ENCODE measurements at regions not wholly inside any gene's neighbourhood (a gene's known extent, or its start where the extent isn't known, plus 50 kb on each side); places are given as distances from the start of the nearest gene placed in this dataset.

- Histone ChIP-seq H3K36me3 (ENCODE audit: control insufficient read depth in 2 of 2, insufficient read depth in 2 of 2, low read length in 2 of 2) (no peaks in the 10 kb centered on the region), H3K27ac (ENCODE audit: low read depth in 2 of 2, low read length in 2 of 2) (no peak overlapping the region)
Measured at GRCh38 chr9:118586978-118587377, 782.3 kb downstream of the BRINP1 start.

GRCh38 chr9:118594428-118594827 lies 774.8 kb downstream of the BRINP1 start:
- no peak overlapping the region for H3K9ac ChIP-seq (ENCODE audit: low read depth in 1 of 2, low read length in 2 of 2)

More at GRCh38 chr9:118586978-118587377, 782.3 kb downstream of the BRINP1 start:
- Histone ChIP-seq H3K9ac (ENCODE audit: low read depth in 1 of 2, low read length in 2 of 2) (no peak overlapping the region), H3K4me3 (ENCODE audit: low read length in 2 of 2) (no peak overlapping the region), H3K9me3 (ENCODE audit: control insufficient read depth in 2 of 2, low read length in 2 of 2) (no peaks in the 10 kb centered on the region), H3K4me1 (ENCODE audit: control insufficient read depth in 2 of 2, insufficient read depth in 2 of 2, low read length in 2 of 2) (no peaks in the 10 kb centered on the region), H3K27me3 (ENCODE audit: control insufficient read depth in 2 of 2, insufficient read depth in 2 of 2, low read length in 2 of 2) (no peaks in the 10 kb centered on the region)

GRCh38 chr9:118595719-118596305 lies 773.4 kb downstream of the BRINP1 start:
- Histone ChIP-seq H3K9ac (ENCODE audit: low read depth in 1 of 2, low read length in 2 of 2) (no peak overlapping the region), H3K27me3 (ENCODE audit: control insufficient read depth in 2 of 2, insufficient read depth in 2 of 2, low read length in 2 of 2) (no peaks in the 10 kb centered on the region), H3K9me3 (ENCODE audit: control insufficient read depth in 2 of 2, low read length in 2 of 2) (no peaks in the 10 kb centered on the region), H3K4me1 (ENCODE audit: control insufficient read depth in 2 of 2, insufficient read depth in 2 of 2, low read length in 2 of 2) (no peaks in the 10 kb centered on the region), H3K4me3 (ENCODE audit: low read length in 2 of 2) (no peak overlapping the region), H3K36me3 (ENCODE audit: control insufficient read depth in 2 of 2, insufficient read depth in 2 of 2, low read length in 2 of 2) (no peaks in the 10 kb centered on the region), H3K27ac (ENCODE audit: low read depth in 2 of 2, low read length in 2 of 2) (no peak overlapping the region)

More at GRCh38 chr9:118594428-118594827, 774.8 kb downstream of the BRINP1 start:
- Histone ChIP-seq H3K27ac (ENCODE audit: low read depth in 2 of 2, low read length in 2 of 2) (no peak overlapping the region), H3K4me1 (ENCODE audit: control insufficient read depth in 2 of 2, insufficient read depth in 2 of 2, low read length in 2 of 2) (no peaks in the 10 kb centered on the region), H3K9me3 (ENCODE audit: control insufficient read depth in 2 of 2, low read length in 2 of 2) (no peaks in the 10 kb centered on the region), H3K27me3 (ENCODE audit: control insufficient read depth in 2 of 2, insufficient read depth in 2 of 2, low read length in 2 of 2) (no peaks in the 10 kb centered on the region), H3K4me3 (ENCODE audit: low read length in 2 of 2) (no peak overlapping the region), H3K36me3 (ENCODE audit: control insufficient read depth in 2 of 2, insufficient read depth in 2 of 2, low read length in 2 of 2) (no peaks in the 10 kb centered on the region)

GRCh38 chr9:118596374-118597015 lies 772.7 kb downstream of the BRINP1 start:
- Histone ChIP-seq H3K27ac (ENCODE audit: low read depth in 2 of 2, low read length in 2 of 2) (no peak overlapping the region), H3K4me3 (ENCODE audit: low read length in 2 of 2) (no peak overlapping the region), H3K27me3 (ENCODE audit: control insufficient read depth in 2 of 2, insufficient read depth in 2 of 2, low read length in 2 of 2) (no peaks in the 10 kb centered on the region), H3K9ac (ENCODE audit: low read depth in 1 of 2, low read length in 2 of 2) (no peak overlapping the region), H3K9me3 (ENCODE audit: control insufficient read depth in 2 of 2, low read length in 2 of 2) (no peaks in the 10 kb centered on the region), H3K4me1 (ENCODE audit: control insufficient read depth in 2 of 2, insufficient read depth in 2 of 2, low read length in 2 of 2) (no peaks in the 10 kb centered on the region), H3K36me3 (ENCODE audit: control insufficient read depth in 2 of 2, insufficient read depth in 2 of 2, low read length in 2 of 2) (no peaks in the 10 kb centered on the region)

- H3K27me3 ChIP-seq (ENCODE audit: control insufficient read depth in 2 of 2, insufficient read depth in 2 of 2, low read length in 2 of 2) = no peaks in the 10 kb centered on the region
- H3K36me3 ChIP-seq (ENCODE audit: control insufficient read depth in 2 of 2, insufficient read depth in 2 of 2, low read length in 2 of 2) = no peaks in the 10 kb centered on the region
- H3K4me3 ChIP-seq (ENCODE audit: low read length in 2 of 2) = no peak overlapping the region
- no peaks in the 10 kb centered on the region for H3K9me3 ChIP-seq (ENCODE audit: control insufficient read depth in 2 of 2, low read length in 2 of 2)
- no peak overlapping the region for H3K27ac ChIP-seq (ENCODE audit: low read depth in 2 of 2, low read length in 2 of 2)
- H3K4me1 ChIP-seq (ENCODE audit: control insufficient read depth in 2 of 2, insufficient read depth in 2 of 2, low read length in 2 of 2) = no peaks in the 10 kb centered on the region
- H3K9ac ChIP-seq (ENCODE audit: low read depth in 1 of 2, low read length in 2 of 2) = no peak overlapping the region
Measured at GRCh38 chr9:118606668-118607067, 762.6 kb downstream of the BRINP1 start.

GRCh38 chr9:118609355-118610044 lies 759.7 kb downstream of the BRINP1 start:
- Histone ChIP-seq H3K27me3 (ENCODE audit: control insufficient read depth in 2 of 2, insufficient read depth in 2 of 2, low read length in 2 of 2) (no peaks in the 10 kb centered on the region), H3K4me1 (ENCODE audit: control insufficient read depth in 2 of 2, insufficient read depth in 2 of 2, low read length in 2 of 2) (no peaks in the 10 kb centered on the region), H3K9me3 (ENCODE audit: control insufficient read depth in 2 of 2, low read length in 2 of 2) (no peaks in the 10 kb centered on the region), H3K9ac (ENCODE audit: low read depth in 1 of 2, low read length in 2 of 2) (no peak overlapping the region), H3K27ac (ENCODE audit: low read depth in 2 of 2, low read length in 2 of 2) (no peak overlapping the region), H3K4me3 (ENCODE audit: low read length in 2 of 2) (no peak overlapping the region), H3K36me3 (ENCODE audit: control insufficient read depth in 2 of 2, insufficient read depth in 2 of 2, low read length in 2 of 2) (no peaks in the 10 kb centered on the region)

GRCh38 chr9:118612201-118612600 lies 757.0 kb downstream of the BRINP1 start:
- Histone ChIP-seq H3K9ac (ENCODE audit: low read depth in 1 of 2, low read length in 2 of 2) (no peak overlapping the region), H3K27ac (ENCODE audit: low read depth in 2 of 2, low read length in 2 of 2) (no peak overlapping the region), H3K4me3 (ENCODE audit: low read length in 2 of 2) (no peak overlapping the region), H3K36me3 (ENCODE audit: control insufficient read depth in 2 of 2, insufficient read depth in 2 of 2, low read length in 2 of 2) (no peaks in the 10 kb centered on the region), H3K27me3 (ENCODE audit: control insufficient read depth in 2 of 2, insufficient read depth in 2 of 2, low read length in 2 of 2) (no peaks in the 10 kb centered on the region), H3K9me3 (ENCODE audit: control insufficient read depth in 2 of 2, low read length in 2 of 2) (no peaks in the 10 kb centered on the region), H3K4me1 (ENCODE audit: control insufficient read depth in 2 of 2, insufficient read depth in 2 of 2, low read length in 2 of 2) (no peaks in the 10 kb centered on the region)

- no peak overlapping the region for H3K27ac ChIP-seq (ENCODE audit: low read depth in 2 of 2, low read length in 2 of 2)
- no peaks in the 10 kb centered on the region for H3K4me1 ChIP-seq (ENCODE audit: control insufficient read depth in 2 of 2, insufficient read depth in 2 of 2, low read length in 2 of 2)
- H3K4me3 ChIP-seq (ENCODE audit: low read length in 2 of 2) = no peak overlapping the region
- H3K36me3 ChIP-seq (ENCODE audit: control insufficient read depth in 2 of 2, insufficient read depth in 2 of 2, low read length in 2 of 2) = no peaks in the 10 kb centered on the region
- H3K9ac ChIP-seq (ENCODE audit: low read depth in 1 of 2, low read length in 2 of 2) = no peak overlapping the region
- H3K27me3 ChIP-seq (ENCODE audit: control insufficient read depth in 2 of 2, insufficient read depth in 2 of 2, low read length in 2 of 2) = no peaks in the 10 kb centered on the region
- no peaks in the 10 kb centered on the region for H3K9me3 ChIP-seq (ENCODE audit: control insufficient read depth in 2 of 2, low read length in 2 of 2)
Measured at GRCh38 chr9:118613996-118614395, 755.2 kb downstream of the BRINP1 start.

- no peaks in the 10 kb centered on the region for H3K27me3 ChIP-seq (ENCODE audit: control insufficient read depth in 2 of 2, insufficient read depth in 2 of 2, low read length in 2 of 2)
- no peak overlapping the region for H3K9ac ChIP-seq (ENCODE audit: low read depth in 1 of 2, low read length in 2 of 2)
- no peaks in the 10 kb centered on the region for H3K4me1 ChIP-seq (ENCODE audit: control insufficient read depth in 2 of 2, insufficient read depth in 2 of 2, low read length in 2 of 2)
- H3K36me3 ChIP-seq (ENCODE audit: control insufficient read depth in 2 of 2, insufficient read depth in 2 of 2, low read length in 2 of 2) = no peaks in the 10 kb centered on the region
- no peaks in the 10 kb centered on the region for H3K9me3 ChIP-seq (ENCODE audit: control insufficient read depth in 2 of 2, low read length in 2 of 2)
- no peak overlapping the region for H3K27ac ChIP-seq (ENCODE audit: low read depth in 2 of 2, low read length in 2 of 2)
- H3K4me3 ChIP-seq (ENCODE audit: low read length in 2 of 2) = no peak overlapping the region
Measured at GRCh38 chr9:118618084-118618483, 751.2 kb downstream of the BRINP1 start.

GRCh38 chr9:118618849-118619248 lies 750.4 kb downstream of the BRINP1 start:
- Histone ChIP-seq H3K36me3 (ENCODE audit: control insufficient read depth in 2 of 2, insufficient read depth in 2 of 2, low read length in 2 of 2) (no peaks in the 10 kb centered on the region), H3K4me3 (ENCODE audit: low read length in 2 of 2) (no peak overlapping the region), H3K9me3 (ENCODE audit: control insufficient read depth in 2 of 2, low read length in 2 of 2) (no peaks in the 10 kb centered on the region), H3K9ac (ENCODE audit: low read depth in 1 of 2, low read length in 2 of 2) (no peak overlapping the region), H3K27ac (ENCODE audit: low read depth in 2 of 2, low read length in 2 of 2) (no peak overlapping the region), H3K4me1 (ENCODE audit: control insufficient read depth in 2 of 2, insufficient read depth in 2 of 2, low read length in 2 of 2) (no peaks in the 10 kb centered on the region), H3K27me3 (ENCODE audit: control insufficient read depth in 2 of 2, insufficient read depth in 2 of 2, low read length in 2 of 2) (no peaks in the 10 kb centered on the region)
